HepG2 (cell line): ENCODE measurements at regions not wholly inside any gene's neighbourhood (a gene's known extent, or its start where the extent isn't known, plus 50 kb on each side); places are given as distances from the start of the nearest gene placed in this dataset.

Experiments used
- ATAC-seq: fragments of 200-7000 bp; cut with Tn5 transposase; 3 replicates; pipeline ENCODE4 v1.9.1; 2020; ENCODE audit warnings: mild to moderate bottlenecking, moderate library complexity
- BruUV-seq: library from RNA; stranded (reverse); fragments of 400-500 nt; replicated peaks from 2 replicates; lab custom pipeline; 2021; lab: Mats Ljungman, UMichigan
- CTCF ChIA-PET: fragments of 300-600 bp; formaldehyde crosslinking; extraction: SDS; loops from one replicate; lab custom pipeline; 2021; ENCODE audit warnings: low total read pairs, inconsistent platforms, low intra/inter-chr PET ratio; lab: Yijun Ruan, JAX
- POLR2A ChIA-PET: fragments of 350-600 bp; sonication (Branson Sonifier 250); formaldehyde crosslinking; loops from one replicate; lab custom pipeline; 2020; ENCODE audit warnings: antibody characterized with exemption, inconsistent platforms; lab: Yijun Ruan, JAX
- DNase-seq: peaks from one replicate; pipeline ENCODE4 v3.0.0-alpha.2; 2015; ENCODE audit warnings: low spot score
- FAIRE-seq: peaks from 3 replicates; lab custom pipeline; 2011; peaks lifted over from hg19 to GRCh38; lab: Jason Lieb, UNC
- H2AFZ ChIP-seq: one replicate; pipeline ENCODE4 v1.6.1; 2011; ENCODE audit warnings: low read length, inconsistent platforms
- H3K27ac ChIP-seq: fragments of 300-600 bp; 3 replicates; pipeline ENCODE4 v1.8.0; 2011; ENCODE audit warnings: mixed run types, mild to moderate bottlenecking, mixed read lengths, low read length, inconsistent platforms; ENCODE audit not compliant: insufficient read depth; ENCODE audit errors: extremely low read length
- H3K27me3 ChIP-seq, 2 experiments: fragments of 200-600 bp in 1 of 2; 2 replicates in 1 of 2; 3 replicates in 1 of 2; pipeline versions ENCODE4 v1.6.0 to v1.8.0; 2011; ENCODE audit warnings: low read length in 2 of 2, mild to moderate bottlenecking in 2 of 2, moderate library complexity in 2 of 2, inconsistent platforms in 1 of 2; ENCODE audit not compliant: insufficient read depth in 2 of 2, control insufficient read depth in 1 of 2
- H3K36me3 ChIP-seq, 2 experiments: fragments of 200-600 bp in 1 of 2; replicated peaks in 1 of 2; 2 replicates in 1 of 2; 3 replicates in 1 of 2; pipeline versions ENCODE4 v1.5.1 to v1.8.0; 2011; ENCODE audit warnings: low read length in 2 of 2, inconsistent platforms in 1 of 2; ENCODE audit not compliant: insufficient read depth in 2 of 2, control insufficient read depth in 1 of 2
- H3K4me1 ChIP-seq: 2 replicates; pipeline ENCODE4 v1.5.1; 2012; ENCODE audit warnings: low read length, inconsistent platforms; ENCODE audit not compliant: insufficient read depth
- H3K4me2 ChIP-seq: 2 replicates; pipeline ENCODE4 v1.6.0; 2011; ENCODE audit warnings: low read depth, low read length, inconsistent platforms
- H3K4me3 ChIP-seq, 3 experiments: fragments of 200-600 bp in 1 of 3; sonication (generic), shearing (Covaris generic) in 1 of 3; replicated peaks in 1 of 3; 2 replicates each; pipeline ENCODE4 v1.5.1; 2011 to 2016; ENCODE audit warnings: low read length in 3 of 3, inconsistent platforms in 2 of 3, low read depth in 2 of 3, mild to moderate bottlenecking in 2 of 3, control low read depth in 1 of 3, mixed read lengths in 1 of 3; ENCODE audit not compliant: insufficient read depth in 1 of 3
- H3K79me2 ChIP-seq: one replicate; pipeline ENCODE4 v1.6.1; 2011; ENCODE audit warnings: low read length, inconsistent platforms; ENCODE audit not compliant: insufficient read depth
- H3K9ac ChIP-seq: 2 replicates; pipeline ENCODE4 v1.6.0; 2011; ENCODE audit warnings: mild to moderate bottlenecking, low read depth, low read length, inconsistent platforms; ENCODE audit not compliant: insufficient read depth
- H3K9me3 ChIP-seq: 2 replicates; pipeline ENCODE4 v1.5.1; 2012; ENCODE audit warnings: mild to moderate bottlenecking, low read length
- H4K20me1 ChIP-seq: 2 replicates; pipeline ENCODE4 v1.6.0; 2011; ENCODE audit warnings: inconsistent platforms, mild to moderate bottlenecking, low read length, moderate library complexity; ENCODE audit not compliant: insufficient read depth
- BORCS8-MEF2B ChIP-seq: sonication (generic); formaldehyde crosslinking; IDR thresholded peaks from 2 replicates; pipeline ENCODE4 v1.8.0; 2022; ENCODE audit warnings: mild to moderate bottlenecking, missing genetic modification reagents
- GTF3A ChIP-seq: sonication (generic); formaldehyde crosslinking; conservative IDR thresholded peaks from 2 replicates; pipeline ENCODE4 v1.4.0; 2020; ENCODE audit warnings: mild to moderate bottlenecking, missing genetic modification reagents
- HNRNPK ChIP-seq: fragments of 200-400 bp; formaldehyde crosslinking; IDR thresholded peaks from 2 replicates; pipeline ENCODE4 v1.6.1; 2018; ENCODE audit warnings: low read length, low read depth, moderate library complexity, mild to moderate bottlenecking; ENCODE audit not compliant: poor library complexity, severe bottlenecking
- POGZ ChIP-seq: sonication (generic); formaldehyde crosslinking; IDR thresholded peaks from 2 replicates; pipeline ENCODE4 v1.4.0; 2020; ENCODE audit warnings: mild to moderate bottlenecking, missing genetic modification reagents
- WIZ ChIP-seq: sonication (generic); formaldehyde crosslinking; IDR thresholded peaks from 2 replicates; pipeline ENCODE4 v1.5.1; 2020; ENCODE audit warnings: mild to moderate bottlenecking, missing genetic modification reagents
- ZNF224 ChIP-seq: sonication (generic); formaldehyde crosslinking; IDR thresholded peaks from 2 replicates; pipeline ENCODE4 v1.5.0; 2020; ENCODE audit warnings: mild to moderate bottlenecking, missing genetic modification reagents
- ZNF652 ChIP-seq: IDR thresholded peaks from 2 replicates; pipeline ENCODE4 v1.6.1; 2016; ENCODE audit warnings: low read depth, borderline replicate concordance
- ZNF720 ChIP-seq: sonication (generic); formaldehyde crosslinking; IDR thresholded peaks from 2 replicates; pipeline ENCODE4 v1.4.0; 2020; ENCODE audit warnings: missing genetic modification reagents
- WGBS: methylation state at CpG from one replicate; pipeline ENCODE4 v1.1.6; 2017; ENCODE audit warnings: low lambda C conversion rate; 5-methylcytosine and 5-hydroxymethylcytosine counted together
- in situ Hi-C: cut with HindIII; loops from 2 replicates; pipeline ENCODE4 v1.10.0; 2017; ENCODE audit warnings: low pct_unique_long_range_greater_than_20kb; ENCODE audit not compliant: extremely low pct_ligation_motif_present
- intact Hi-C: fragments of 100-400 bp; cut with micrococcal nuclease; formaldehyde crosslinking; loops from one replicate; pipeline ENCODE4 v1.10.0; 2022; ENCODE audit not compliant: unreplicated experiment
- TF ChIP-seq, protein P1 (sequence below): sonication (generic); formaldehyde crosslinking; IDR thresholded peaks from 2 replicates; pipeline ENCODE4 v1.8.0; 2022; ENCODE audit warnings: mild to moderate bottlenecking, missing genetic modification reagents; ENCODE audit not compliant: insufficient replicate concordance
- TF ChIP-seq, protein P2 (sequence below): IDR thresholded peaks from 2 replicates; pipeline ENCODE4 v1.6.1; 2016; ENCODE audit warnings: low read depth, borderline replicate concordance
- TF ChIP-seq, protein P3 (sequence below): sonication (generic); formaldehyde crosslinking; IDR thresholded peaks from 2 replicates; pipeline ENCODE4 v1.4.0; 2020; ENCODE audit warnings: mild to moderate bottlenecking, missing genetic modification reagents
- TF ChIP-seq, protein P4 (sequence below): sonication (generic); formaldehyde crosslinking; IDR thresholded peaks from 2 replicates; pipeline ENCODE4 v1.5.0; 2020; ENCODE audit warnings: mild to moderate bottlenecking, missing genetic modification reagents, borderline replicate concordance
- TF ChIP-seq, protein P5 (sequence below): sonication (generic); formaldehyde crosslinking; IDR thresholded peaks from 2 replicates; pipeline ENCODE4 v1.4.0; 2020; ENCODE audit warnings: missing genetic modification reagents

DNA sequence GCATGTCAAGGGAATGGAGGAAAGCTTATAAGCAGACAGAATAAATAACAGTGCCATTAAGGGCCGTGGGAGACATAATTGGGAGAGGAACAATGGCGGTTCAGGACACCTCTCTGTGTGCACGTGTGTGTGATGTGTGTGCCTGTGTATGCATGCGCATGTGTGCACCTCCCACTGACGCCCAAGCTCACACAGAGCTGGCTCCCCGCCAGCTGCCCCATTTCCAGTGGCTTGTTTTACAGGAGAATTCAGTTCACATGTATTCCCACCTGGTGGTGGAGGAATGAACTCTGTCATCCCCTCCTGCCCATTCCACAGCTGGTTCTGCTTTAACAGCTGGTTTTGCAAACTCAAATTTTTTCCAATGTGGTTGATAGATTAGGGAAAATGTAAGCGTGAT lies 262.2 kb downstream of the AJAP1 start:
- intact Hi-C loops: no loop called here
- H3K36me3 ChIP-seq: no peaks in the 10 kb centered on the region
- in situ Hi-C loops: no loop called here
- FAIRE-seq (no peak), DNase-seq (no peak), ATAC-seq (no peak)
- H3K4me1 ChIP-seq: no peaks in the 10 kb centered on the region
- CTCF ChIA-PET: no interaction called here
- no peaks in the 10 kb centered on the region for H3K27me3 ChIP-seq
- TF ChIP-seq, protein P1, sequence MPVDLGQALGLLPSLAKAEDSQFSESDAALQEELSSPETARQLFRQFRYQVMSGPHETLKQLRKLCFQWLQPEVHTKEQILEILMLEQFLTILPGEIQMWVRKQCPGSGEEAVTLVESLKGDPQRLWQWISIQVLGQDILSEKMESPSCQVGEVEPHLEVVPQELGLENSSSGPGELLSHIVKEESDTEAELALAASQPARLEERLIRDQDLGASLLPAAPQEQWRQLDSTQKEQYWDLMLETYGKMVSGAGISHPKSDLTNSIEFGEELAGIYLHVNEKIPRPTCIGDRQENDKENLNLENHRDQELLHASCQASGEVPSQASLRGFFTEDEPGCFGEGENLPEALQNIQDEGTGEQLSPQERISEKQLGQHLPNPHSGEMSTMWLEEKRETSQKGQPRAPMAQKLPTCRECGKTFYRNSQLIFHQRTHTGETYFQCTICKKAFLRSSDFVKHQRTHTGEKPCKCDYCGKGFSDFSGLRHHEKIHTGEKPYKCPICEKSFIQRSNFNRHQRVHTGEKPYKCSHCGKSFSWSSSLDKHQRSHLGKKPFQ (CRISPR knock-in tag): no peak
- no peak for TF ChIP-seq ZNF720 (CRISPR knock-in tag)
- no peak for TF ChIP-seq BORCS8-MEF2B (CRISPR knock-in tag)
- TF ChIP-seq, protein P2, sequence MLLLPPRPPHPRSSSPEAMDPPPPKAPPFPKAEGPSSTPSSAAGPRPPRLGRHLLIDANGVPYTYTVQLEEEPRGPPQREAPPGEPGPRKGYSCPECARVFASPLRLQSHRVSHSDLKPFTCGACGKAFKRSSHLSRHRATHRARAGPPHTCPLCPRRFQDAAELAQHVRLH (CRISPR knock-in tag): no peak
- TF ChIP-seq, protein P3, sequence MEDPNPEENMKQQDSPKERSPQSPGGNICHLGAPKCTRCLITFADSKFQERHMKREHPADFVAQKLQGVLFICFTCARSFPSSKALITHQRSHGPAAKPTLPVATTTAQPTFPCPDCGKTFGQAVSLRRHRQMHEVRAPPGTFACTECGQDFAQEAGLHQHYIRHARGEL: no peak
- TF ChIP-seq HNRNPK: no peak
- TF ChIP-seq, protein P4, sequence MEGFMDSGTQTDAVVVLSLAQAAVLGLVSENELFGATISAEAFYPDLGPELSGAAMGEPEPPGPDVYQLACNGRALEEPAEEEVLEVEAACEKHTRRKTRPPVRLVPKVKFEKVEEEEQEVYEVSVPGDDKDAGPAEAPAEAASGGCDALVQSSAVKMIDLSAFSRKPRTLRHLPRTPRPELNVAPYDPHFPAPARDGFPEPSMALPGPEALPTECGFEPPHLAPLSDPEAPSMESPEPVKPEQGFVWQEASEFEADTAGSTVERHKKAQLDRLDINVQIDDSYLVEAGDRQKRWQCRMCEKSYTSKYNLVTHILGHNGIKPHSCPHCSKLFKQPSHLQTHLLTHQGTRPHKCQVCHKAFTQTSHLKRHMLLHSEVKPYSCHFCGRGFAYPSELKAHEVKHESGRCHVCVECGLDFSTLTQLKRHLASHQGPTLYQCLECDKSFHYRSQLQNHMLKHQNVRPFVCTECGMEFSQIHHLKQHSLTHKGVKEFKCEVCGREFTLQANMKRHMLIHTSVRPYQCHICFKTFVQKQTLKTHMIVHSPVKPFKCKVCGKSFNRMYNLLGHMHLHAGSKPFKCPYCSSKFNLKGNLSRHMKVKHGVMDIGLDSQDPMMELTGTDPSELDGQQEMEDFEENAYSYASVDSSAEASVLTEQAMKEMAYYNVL (CRISPR knock-in tag): no peak
- TF ChIP-seq WIZ (CRISPR knock-in tag): no peak
- TF ChIP-seq ZNF652: no peak
- TF ChIP-seq ZNF224 (CRISPR knock-in tag): no peak
- TF ChIP-seq GTF3A (CRISPR knock-in tag): no peak
- TF ChIP-seq, protein P5, sequence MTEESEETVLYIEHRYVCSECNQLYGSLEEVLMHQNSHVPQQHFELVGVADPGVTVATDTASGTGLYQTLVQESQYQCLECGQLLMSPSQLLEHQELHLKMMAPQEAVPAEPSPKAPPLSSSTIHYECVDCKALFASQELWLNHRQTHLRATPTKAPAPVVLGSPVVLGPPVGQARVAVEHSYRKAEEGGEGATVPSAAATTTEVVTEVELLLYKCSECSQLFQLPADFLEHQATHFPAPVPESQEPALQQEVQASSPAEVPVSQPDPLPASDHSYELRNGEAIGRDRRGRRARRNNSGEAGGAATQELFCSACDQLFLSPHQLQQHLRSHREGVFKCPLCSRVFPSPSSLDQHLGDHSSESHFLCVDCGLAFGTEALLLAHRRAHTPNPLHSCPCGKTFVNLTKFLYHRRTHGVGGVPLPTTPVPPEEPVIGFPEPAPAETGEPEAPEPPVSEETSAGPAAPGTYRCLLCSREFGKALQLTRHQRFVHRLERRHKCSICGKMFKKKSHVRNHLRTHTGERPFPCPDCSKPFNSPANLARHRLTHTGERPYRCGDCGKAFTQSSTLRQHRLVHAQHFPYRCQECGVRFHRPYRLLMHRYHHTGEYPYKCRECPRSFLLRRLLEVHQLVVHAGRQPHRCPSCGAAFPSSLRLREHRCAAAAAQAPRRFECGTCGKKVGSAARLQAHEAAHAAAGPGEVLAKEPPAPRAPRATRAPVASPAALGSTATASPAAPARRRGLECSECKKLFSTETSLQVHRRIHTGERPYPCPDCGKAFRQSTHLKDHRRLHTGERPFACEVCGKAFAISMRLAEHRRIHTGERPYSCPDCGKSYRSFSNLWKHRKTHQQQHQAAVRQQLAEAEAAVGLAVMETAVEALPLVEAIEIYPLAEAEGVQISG (CRISPR knock-in tag): no peak
- TF ChIP-seq POGZ (CRISPR knock-in tag): no peak
- no peaks in the 10 kb centered on the region for H3K79me2 ChIP-seq
- no peak overlapping the region for H3K4me2 ChIP-seq
- H4K20me1 ChIP-seq: no peaks in the 10 kb centered on the region
- POLR2A ChIA-PET: no interaction called here
- H3K4me3 ChIP-seq: no peak overlapping the region
- no peak overlapping the region for H3K9ac ChIP-seq
- H3K9me3 ChIP-seq: peaks cover 28% of the 10 kb centered on the region
- no peak overlapping the region for H2AFZ ChIP-seq
- BruUV-seq: no TSS peak
- WGBS: 1% methylated on average over 5 of the region's 7 CpGs
- H3K27ac ChIP-seq: no peak overlapping the region
